ENCODE measurements at regions not wholly inside any gene's neighbourhood (a gene's known extent, or its start where the extent isn't known, plus 50 kb on each side); places are given as distances from the start of the nearest gene placed in this dataset.

DNA sequence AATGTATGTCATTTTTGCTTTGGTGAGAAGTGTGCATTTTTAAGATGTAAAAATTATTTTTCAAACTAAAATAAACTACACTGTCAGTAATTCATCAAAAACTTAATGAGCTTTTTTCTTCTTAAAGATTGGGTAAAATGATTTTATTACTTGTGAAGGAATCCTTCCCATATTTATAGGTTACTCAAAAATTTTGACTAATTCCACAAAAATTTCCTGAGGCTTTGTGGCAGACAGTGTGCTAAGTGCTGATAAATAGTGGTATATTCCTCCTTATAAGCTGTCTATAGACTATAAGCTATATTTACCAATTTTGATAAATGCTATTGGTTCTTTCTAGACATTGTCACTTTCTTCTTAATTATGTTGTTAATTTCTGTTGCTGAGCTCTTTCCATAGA lies 284.5 kb upstream of the SEMA6D start:
- ATAC-seq: no peak
- no peak overlapping the region for H3K4me2 ChIP-seq (ENCODE audit: low read depth, low read length)
- no peak overlapping the region for H3K4me3 ChIP-seq (replicated peaks in 1 of 3; ENCODE audit: insufficient read depth in 1 of 3, low read depth in 2 of 3, low read length in 3 of 3)
- no peaks in the 10 kb centered on the region for H4K20me1 ChIP-seq (ENCODE audit: insufficient read depth, low read length)
- no peak overlapping the region for H2AFZ ChIP-seq (ENCODE audit: low read length)
- CTCF ChIA-PET (ENCODE audit: low intra/inter-chr PET ratio, low total read pairs): no interaction called here
- no peaks in the 10 kb centered on the region for H3K27me3 ChIP-seq (ENCODE audit: control insufficient read depth in 1 of 2, insufficient read depth in 2 of 2, low read length in 2 of 2)
- peaks cover 13% of the 10 kb centered on the region for H3K9me3 ChIP-seq (ENCODE audit: low read length)
- no TSS peak for BruUV-seq (replicated peaks)
- FAIRE-seq: no peak
- no peaks in the 10 kb centered on the region for H3K36me3 ChIP-seq (replicated peaks in 1 of 2; ENCODE audit: control insufficient read depth in 1 of 2, insufficient read depth in 2 of 2, low read length in 2 of 2)
- POLR2A ChIA-PET: no interaction called here
- no peak for TF ChIP-seq HNF4G (IDR thresholded peaks at IDR 0.05; ENCODE audit: borderline replicate concordance, low read depth, low read length)
- TF ChIP-seq HNF4G (CRISPR knock-in tag; IDR thresholded peaks at IDR 0.05; ENCODE audit: borderline replicate concordance, low read depth): no peak
- TF ChIP-seq, protein P1, sequence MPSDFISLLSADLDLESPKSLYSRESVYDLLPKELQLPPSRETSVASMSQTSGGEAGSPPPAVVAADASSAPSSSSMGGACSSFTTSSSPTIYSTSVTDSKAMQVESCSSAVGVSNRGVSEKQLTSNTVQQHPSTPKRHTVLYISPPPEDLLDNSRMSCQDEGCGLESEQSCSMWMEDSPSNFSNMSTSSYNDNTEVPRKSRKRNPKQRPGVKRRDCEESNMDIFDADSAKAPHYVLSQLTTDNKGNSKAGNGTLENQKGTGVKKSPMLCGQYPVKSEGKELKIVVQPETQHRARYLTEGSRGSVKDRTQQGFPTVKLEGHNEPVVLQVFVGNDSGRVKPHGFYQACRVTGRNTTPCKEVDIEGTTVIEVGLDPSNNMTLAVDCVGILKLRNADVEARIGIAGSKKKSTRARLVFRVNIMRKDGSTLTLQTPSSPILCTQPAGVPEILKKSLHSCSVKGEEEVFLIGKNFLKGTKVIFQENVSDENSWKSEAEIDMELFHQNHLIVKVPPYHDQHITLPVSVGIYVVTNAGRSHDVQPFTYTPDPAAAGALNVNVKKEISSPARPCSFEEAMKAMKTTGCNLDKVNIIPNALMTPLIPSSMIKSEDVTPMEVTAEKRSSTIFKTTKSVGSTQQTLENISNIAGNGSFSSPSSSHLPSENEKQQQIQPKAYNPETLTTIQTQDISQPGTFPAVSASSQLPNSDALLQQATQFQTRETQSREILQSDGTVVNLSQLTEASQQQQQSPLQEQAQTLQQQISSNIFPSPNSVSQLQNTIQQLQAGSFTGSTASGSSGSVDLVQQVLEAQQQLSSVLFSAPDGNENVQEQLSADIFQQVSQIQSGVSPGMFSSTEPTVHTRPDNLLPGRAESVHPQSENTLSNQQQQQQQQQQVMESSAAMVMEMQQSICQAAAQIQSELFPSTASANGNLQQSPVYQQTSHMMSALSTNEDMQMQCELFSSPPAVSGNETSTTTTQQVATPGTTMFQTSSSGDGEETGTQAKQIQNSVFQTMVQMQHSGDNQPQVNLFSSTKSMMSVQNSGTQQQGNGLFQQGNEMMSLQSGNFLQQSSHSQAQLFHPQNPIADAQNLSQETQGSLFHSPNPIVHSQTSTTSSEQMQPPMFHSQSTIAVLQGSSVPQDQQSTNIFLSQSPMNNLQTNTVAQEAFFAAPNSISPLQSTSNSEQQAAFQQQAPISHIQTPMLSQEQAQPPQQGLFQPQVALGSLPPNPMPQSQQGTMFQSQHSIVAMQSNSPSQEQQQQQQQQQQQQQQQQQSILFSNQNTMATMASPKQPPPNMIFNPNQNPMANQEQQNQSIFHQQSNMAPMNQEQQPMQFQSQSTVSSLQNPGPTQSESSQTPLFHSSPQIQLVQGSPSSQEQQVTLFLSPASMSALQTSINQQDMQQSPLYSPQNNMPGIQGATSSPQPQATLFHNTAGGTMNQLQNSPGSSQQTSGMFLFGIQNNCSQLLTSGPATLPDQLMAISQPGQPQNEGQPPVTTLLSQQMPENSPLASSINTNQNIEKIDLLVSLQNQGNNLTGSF (CRISPR knock-in tag; IDR thresholded peaks at IDR 0.05): no peak
- TF ChIP-seq ZNF382 (CRISPR knock-in tag; IDR thresholded peaks at IDR 0.05; ENCODE audit: borderline replicate concordance): no peak
- no peaks in the 10 kb centered on the region for H3K79me2 ChIP-seq (ENCODE audit: insufficient read depth, low read length)
- H3K27ac ChIP-seq (ENCODE audit: extremely low read length, insufficient read depth, low read length): no peak overlapping the region
- in situ Hi-C loops (cut with HindIII; ENCODE audit: extremely low pct_ligation_motif_present, low pct_unique_long_range_greater_than_20kb) (no loop called here), intact Hi-C loops (cut with micrococcal nuclease; ENCODE audit: unreplicated experiment) (no loop called here)
- no peak overlapping the region for H3K9ac ChIP-seq (ENCODE audit: insufficient read depth, low read depth, low read length)
- DNase-seq (ENCODE audit: low spot score): no peak
- H3K4me1 ChIP-seq (ENCODE audit: insufficient read depth, low read length): peaks cover 11% of the 10 kb centered on the region

- in situ Hi-C loops (cut with HindIII; ENCODE audit: extremely low pct_ligation_motif_present, low pct_unique_long_range_greater_than_20kb): no loop called here
- ATAC-seq (no peak), FAIRE-seq (no peak), DNase-seq (ENCODE audit: low spot score) (no peak)
- H3K79me2 ChIP-seq (ENCODE audit: insufficient read depth, low read length): no peaks in the 10 kb centered on the region
- ChIA-PET POLR2A (no interaction called here), CTCF (ENCODE audit: low intra/inter-chr PET ratio, low total read pairs) (no interaction called here)
- no peaks in the 10 kb centered on the region for H3K4me1 ChIP-seq (ENCODE audit: insufficient read depth, low read length)
- no peak overlapping the region for H3K9ac ChIP-seq (ENCODE audit: insufficient read depth, low read depth, low read length)
- peaks cover 13% of the 10 kb centered on the region for H3K9me3 ChIP-seq (ENCODE audit: low read length)
- BruUV-seq (replicated peaks): no TSS peak
- no peak overlapping the region for H3K27ac ChIP-seq (ENCODE audit: extremely low read length, insufficient read depth, low read length)
- 26% methylated on average over 2 of the region's 2 CpGs for WGBS (ENCODE audit: low lambda C conversion rate)
- no peaks in the 10 kb centered on the region for H3K36me3 ChIP-seq (replicated peaks in 1 of 2; ENCODE audit: control insufficient read depth in 1 of 2, insufficient read depth in 2 of 2, low read length in 2 of 2)
- no peaks in the 10 kb centered on the region for H4K20me1 ChIP-seq (ENCODE audit: insufficient read depth, low read length)
- H2AFZ ChIP-seq (ENCODE audit: low read length): no peak overlapping the region
- no peak overlapping the region for H3K4me3 ChIP-seq (replicated peaks in 1 of 3; ENCODE audit: insufficient read depth in 1 of 3, low read depth in 2 of 3, low read length in 3 of 3)
- no peak overlapping the region for H3K4me2 ChIP-seq (ENCODE audit: low read depth, low read length)
- intact Hi-C loops (cut with micrococcal nuclease; ENCODE audit: unreplicated experiment): no loop called here
- no peaks in the 10 kb centered on the region for H3K27me3 ChIP-seq (ENCODE audit: control insufficient read depth in 1 of 2, insufficient read depth in 2 of 2, low read length in 2 of 2)
- TF ChIP-seq RCOR2 (CRISPR knock-in tag; IDR thresholded peaks at IDR 0.05) (no peak), HCFC1 (IDR thresholded peaks at IDR 0.05; ENCODE audit: low read depth, low read length) (no peak), ZNF619 (CRISPR knock-in tag; IDR thresholded peaks at IDR 0.05) (no peak), ZNF264 (CRISPR knock-in tag; IDR thresholded peaks at IDR 0.05) (no peak), ZNF333 (CRISPR knock-in tag; IDR thresholded peaks at IDR 0.05; ENCODE audit: borderline replicate concordance) (no peak), ZNF660 (CRISPR knock-in tag; IDR thresholded peaks at IDR 0.05; ENCODE audit: borderline replicate concordance, low read depth) (no peak), SYNCRIP (IDR thresholded peaks at IDR 0.05; ENCODE audit: insufficient read depth, low read depth, low read length) (no peak), ZNF317 (CRISPR knock-in tag; IDR thresholded peaks at IDR 0.05) (no peak), ZFP36L1 (CRISPR knock-in tag; IDR thresholded peaks at IDR 0.05) (no peak), ZNF446 (CRISPR knock-in tag; IDR thresholded peaks at IDR 0.05) (no peak)
- TF ChIP-seq, protein P2, sequence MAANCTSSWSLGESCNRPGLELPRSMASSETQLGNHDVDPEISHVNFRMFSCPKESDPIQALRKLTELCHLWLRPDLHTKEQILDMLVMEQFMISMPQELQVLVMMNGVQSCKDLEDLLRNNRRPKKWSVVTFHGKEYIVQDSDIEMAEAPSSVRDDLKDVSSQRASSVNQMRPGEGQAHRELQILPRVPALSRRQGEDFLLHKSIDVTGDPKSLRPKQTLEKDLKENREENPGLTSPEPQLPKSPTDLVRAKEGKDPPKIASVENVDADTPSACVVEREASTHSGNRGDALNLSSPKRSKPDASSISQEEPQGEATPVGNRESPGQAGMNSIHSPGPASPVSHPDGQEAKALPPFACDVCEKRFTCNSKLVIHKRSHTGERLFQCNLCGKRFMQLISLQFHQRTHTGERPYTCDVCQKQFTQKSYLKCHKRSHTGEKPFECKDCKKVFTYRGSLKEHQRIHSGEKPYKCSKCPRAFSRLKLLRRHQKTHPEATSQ (CRISPR knock-in tag; IDR thresholded peaks at IDR 0.05; ENCODE audit: borderline replicate concordance): no peak
Observed at GRCh38 chr15:47434596-47434995, 282.7 kb upstream of the SEMA6D start.
